ENCODE measurements at regions not wholly inside any gene's neighbourhood (a gene's known extent, or its start where the extent isn't known, plus 50 kb on each side); places are given as distances from the start of the nearest gene placed in this dataset.
A peak's percentile ranks its signal among the peaks of the same experiment; 100 is the strongest.

DNA sequence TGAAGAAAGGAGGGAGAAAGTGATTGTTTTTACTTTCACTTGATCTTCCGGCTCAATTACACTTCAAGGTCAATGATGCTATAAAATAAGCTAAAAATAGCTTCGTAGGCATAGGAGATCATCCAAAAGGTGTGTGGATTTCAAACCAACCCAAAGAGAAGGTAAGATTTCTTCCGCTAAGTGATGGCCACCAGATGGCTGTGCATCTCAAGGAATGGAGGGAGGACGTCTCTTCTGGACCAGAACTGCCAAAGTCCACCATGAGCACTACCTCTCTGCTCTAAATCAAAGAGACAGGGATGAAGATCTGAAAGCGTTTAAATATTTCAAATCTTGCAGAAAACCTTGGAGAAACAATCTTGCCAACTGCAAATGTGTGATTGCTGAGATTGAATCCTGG, 199.1 kb upstream of the ZPLD1 start:
- TF ChIP-seq TARDBP (IDR thresholded peaks at IDR 0.05; ENCODE audit: borderline replicate concordance): no peak
- TF ChIP-seq SP1 (IDR thresholded peaks at IDR 0.05; ENCODE audit: low read depth, low read length): no peak
- TF ChIP-seq ASH2L (IDR thresholded peaks at IDR 0.05; ENCODE audit: borderline replicate concordance, low read depth): no peak
- TF ChIP-seq BMI1 (IDR thresholded peaks at IDR 0.05; ENCODE audit: borderline replicate concordance): no peak
- no peak for TF ChIP-seq CEBPB (IDR thresholded peaks at IDR 0.05; ENCODE audit: borderline replicate concordance in 1 of 2, low read depth in 2 of 2, low read length in 2 of 2)
- TF ChIP-seq CTCF (IDR thresholded peaks at IDR 0.05 in 2 of 3, conservative IDR thresholded peaks at IDR 0.05 in 1 of 3; ENCODE audit: control insufficient read depth in 2 of 3, extremely low read depth in 1 of 3, insufficient read depth in 1 of 3, low read depth in 3 of 3, low read length in 3 of 3): peak in 1 of 3 experiments; percentile 24; a peak in 1 of 6 replicates
- TF ChIP-seq NR2C1 (IDR thresholded peaks at IDR 0.05): no peak
- TF ChIP-seq E2F4 (IDR thresholded peaks at IDR 0.05; ENCODE audit: low read depth, low read length): no peak
